ENCODE measurements at regions not wholly inside any gene's neighbourhood (a gene's known extent, or its start where the extent isn't known, plus 50 kb on each side); places are given as distances from the start of the nearest gene placed in this dataset.

DNA sequence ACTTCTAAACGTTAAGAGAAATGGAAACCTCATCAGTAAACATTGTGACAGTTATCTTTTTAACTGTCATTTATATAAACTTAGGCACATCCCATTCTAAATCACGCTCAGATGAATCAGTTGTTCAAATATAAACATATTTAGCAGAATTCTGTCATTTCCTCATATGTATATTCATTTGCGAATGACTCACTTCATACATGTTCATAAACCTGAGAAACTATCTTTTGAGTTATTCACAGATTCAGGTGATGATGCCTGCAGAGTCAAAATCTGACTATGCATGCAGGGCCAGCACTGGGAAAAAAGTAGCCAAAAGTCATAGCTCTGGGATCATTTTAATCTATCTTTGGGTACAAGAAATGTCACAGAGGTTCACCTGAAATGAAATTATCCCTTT, 153.8 kb upstream of the PKN2 start:
- H3K4me1 ChIP-seq (ENCODE audit: control insufficient read depth in 5 of 5, insufficient read depth in 5 of 5, low read length in 5 of 5) = no peaks in the 10 kb centered on the region
- no peaks in the 10 kb centered on the region for H3K27me3 ChIP-seq (ENCODE audit: control insufficient read depth in 5 of 5, insufficient read depth in 4 of 5, low read length in 5 of 5)
- H3K9ac ChIP-seq (ENCODE audit: low read length in 5 of 5) = no peak overlapping the region
- H3K36me3 ChIP-seq (ENCODE audit: control insufficient read depth in 5 of 5, insufficient read depth in 5 of 5, low read length in 5 of 5) = no peaks in the 10 kb centered on the region
- no peak overlapping the region for H3K4me3 ChIP-seq (ENCODE audit: low read depth in 1 of 5, low read length in 5 of 5)
- H3K9me3 ChIP-seq (ENCODE audit: control insufficient read depth in 5 of 5, low read length in 5 of 5) = no peaks in the 10 kb centered on the region
- H3K27ac ChIP-seq (ENCODE audit: low read depth, low read length) = no peak overlapping the region

DNA sequence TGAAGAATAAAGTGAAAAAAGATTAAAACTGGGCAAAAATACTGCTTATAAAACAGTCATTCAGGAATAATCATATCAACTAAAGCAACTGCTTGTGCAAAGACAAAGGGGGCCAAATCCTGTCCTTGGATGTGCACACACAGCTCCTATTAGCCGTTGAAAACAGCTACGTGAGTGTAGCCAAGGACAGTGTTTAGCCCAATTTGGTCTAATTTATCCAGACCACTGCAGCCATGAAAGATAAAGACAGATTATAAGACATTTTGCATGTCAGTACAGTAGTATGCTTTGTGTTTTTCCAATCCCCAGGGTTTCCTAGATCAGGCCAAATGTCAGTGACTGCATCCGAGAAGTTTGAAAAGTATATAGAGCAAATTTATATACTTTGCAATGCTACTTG, 146.3 kb upstream of the PKN2 start:
- H3K9ac ChIP-seq (ENCODE audit: low read length in 5 of 5) = no peak overlapping the region
- H3K27ac ChIP-seq (ENCODE audit: low read depth, low read length) = no peak overlapping the region
- H3K36me3 ChIP-seq (ENCODE audit: control insufficient read depth in 5 of 5, insufficient read depth in 5 of 5, low read length in 5 of 5) = no peaks in the 10 kb centered on the region
- no peak overlapping the region for H3K4me3 ChIP-seq (ENCODE audit: low read depth in 1 of 5, low read length in 5 of 5)
- H3K9me3 ChIP-seq (ENCODE audit: control insufficient read depth in 5 of 5, low read length in 5 of 5) = no peaks in the 10 kb centered on the region
- H3K4me1 ChIP-seq (ENCODE audit: control insufficient read depth in 5 of 5, insufficient read depth in 5 of 5, low read length in 5 of 5) = peaks cover 0 to 11% (median 0%) of the 10 kb centered on the region in 5 donors
- no peaks in the 10 kb centered on the region for H3K27me3 ChIP-seq (ENCODE audit: control insufficient read depth in 5 of 5, insufficient read depth in 4 of 5, low read length in 5 of 5)

DNA sequence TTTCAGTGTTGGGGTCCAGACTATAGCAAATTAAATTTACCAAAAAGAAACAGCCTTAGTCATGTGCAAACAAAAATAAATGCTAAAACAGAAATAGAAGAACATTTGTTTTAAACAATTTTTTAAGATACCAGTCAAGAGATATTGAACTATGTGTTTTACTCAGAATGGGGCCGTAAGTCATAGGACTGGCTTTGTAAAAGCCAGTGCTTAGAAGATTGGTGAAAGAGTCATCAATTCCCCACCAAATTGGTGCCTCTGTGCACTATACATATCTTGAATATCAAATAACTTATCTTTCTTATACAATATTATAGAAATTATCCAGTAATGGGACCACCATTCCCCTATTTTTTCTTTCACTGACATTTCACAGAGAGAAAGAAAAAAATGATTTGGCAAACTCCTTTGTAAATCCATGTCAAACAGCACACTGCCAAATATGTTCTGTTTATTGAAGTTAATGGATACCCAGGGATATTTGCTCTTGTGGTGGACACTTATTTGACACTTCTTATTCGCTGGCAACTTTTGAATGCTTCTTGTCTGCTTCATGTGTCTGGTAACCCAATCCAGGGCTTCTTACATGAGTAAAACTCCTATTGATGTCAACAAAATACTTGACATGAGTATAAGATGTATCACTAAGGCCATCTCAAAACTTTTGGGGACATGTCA, 145.7 kb upstream of the PKN2 start:
- no peak overlapping the region for H3K27ac ChIP-seq (ENCODE audit: low read depth, low read length)
- H3K27me3 ChIP-seq (ENCODE audit: control insufficient read depth in 5 of 5, insufficient read depth in 4 of 5, low read length in 5 of 5) = no peaks in the 10 kb centered on the region
- no peak overlapping the region for H3K4me3 ChIP-seq (ENCODE audit: low read depth in 1 of 5, low read length in 5 of 5)
- no peak overlapping the region for H3K9ac ChIP-seq (ENCODE audit: low read length in 5 of 5)
- no peaks in the 10 kb centered on the region for H3K9me3 ChIP-seq (ENCODE audit: control insufficient read depth in 5 of 5, low read length in 5 of 5)
- H3K36me3 ChIP-seq (ENCODE audit: control insufficient read depth in 5 of 5, insufficient read depth in 5 of 5, low read length in 5 of 5) = no peaks in the 10 kb centered on the region
- H3K4me1 ChIP-seq (ENCODE audit: control insufficient read depth in 5 of 5, insufficient read depth in 5 of 5, low read length in 5 of 5) = peaks cover 0 to 11% (median 0%) of the 10 kb centered on the region in 5 donors

DNA sequence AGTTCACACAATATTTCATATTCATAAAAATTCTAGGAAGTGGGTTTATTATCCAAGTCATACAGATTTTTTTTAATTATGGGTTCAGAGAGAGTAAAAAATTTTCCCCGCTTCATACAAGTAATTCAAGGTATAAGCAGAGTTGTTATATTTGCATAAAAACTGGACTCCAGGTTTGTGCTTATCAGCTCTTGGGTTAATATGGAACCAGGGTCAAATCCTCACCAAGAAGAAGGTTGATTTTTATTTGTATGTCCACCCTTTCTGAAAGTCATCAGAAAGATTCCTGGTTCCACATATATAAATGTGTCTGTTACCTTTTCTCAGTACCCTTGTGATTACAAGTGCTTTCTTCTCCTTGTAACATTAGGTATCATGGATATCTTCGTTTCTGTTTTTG, 143.8 kb upstream of the PKN2 start:
- Histone ChIP-seq H3K4me1 (ENCODE audit: control insufficient read depth in 5 of 5, insufficient read depth in 5 of 5, low read length in 5 of 5) (peaks cover 0 to 19% (median 0%) of the 10 kb centered on the region in 5 donors), H3K9ac (ENCODE audit: low read length in 5 of 5) (no peak overlapping the region), H3K27ac (ENCODE audit: low read depth, low read length) (no peak overlapping the region), H3K36me3 (ENCODE audit: control insufficient read depth in 5 of 5, insufficient read depth in 5 of 5, low read length in 5 of 5) (no peaks in the 10 kb centered on the region), H3K4me3 (ENCODE audit: low read depth in 1 of 5, low read length in 5 of 5) (no peak overlapping the region), H3K27me3 (ENCODE audit: control insufficient read depth in 5 of 5, insufficient read depth in 4 of 5, low read length in 5 of 5) (no peaks in the 10 kb centered on the region), H3K9me3 (ENCODE audit: control insufficient read depth in 5 of 5, low read length in 5 of 5) (no peaks in the 10 kb centered on the region)

DNA sequence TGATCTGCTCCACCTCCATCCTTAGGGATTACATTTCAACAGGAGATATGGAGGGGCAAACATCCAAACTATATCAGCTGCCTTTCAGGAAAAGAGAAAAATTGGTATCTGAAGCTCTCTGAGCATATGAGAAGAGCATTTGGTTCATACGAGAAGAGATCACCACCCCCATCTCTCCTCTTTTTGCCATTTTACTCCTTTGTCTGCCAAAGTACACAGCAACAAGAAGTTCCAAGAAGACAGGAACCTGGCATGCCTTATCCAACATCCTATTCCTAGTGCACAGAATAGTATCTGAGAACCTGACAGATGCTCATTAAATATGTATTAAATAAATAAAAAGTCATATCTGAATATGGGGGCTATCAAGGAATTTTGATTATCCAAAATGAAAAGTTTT, 142.5 kb upstream of the PKN2 start:
- Histone ChIP-seq H3K27me3 (ENCODE audit: control insufficient read depth in 5 of 5, insufficient read depth in 4 of 5, low read length in 5 of 5) (no peaks in the 10 kb centered on the region), H3K27ac (ENCODE audit: low read depth, low read length) (no peak overlapping the region), H3K4me3 (ENCODE audit: low read depth in 1 of 5, low read length in 5 of 5) (no peak overlapping the region), H3K9ac (ENCODE audit: low read length in 5 of 5) (no peak overlapping the region), H3K4me1 (ENCODE audit: control insufficient read depth in 5 of 5, insufficient read depth in 5 of 5, low read length in 5 of 5) (peaks cover 0 to 22% (median 0%) of the 10 kb centered on the region in 5 donors), H3K36me3 (ENCODE audit: control insufficient read depth in 5 of 5, insufficient read depth in 5 of 5, low read length in 5 of 5) (no peaks in the 10 kb centered on the region), H3K9me3 (ENCODE audit: control insufficient read depth in 5 of 5, low read length in 5 of 5) (no peaks in the 10 kb centered on the region)

DNA sequence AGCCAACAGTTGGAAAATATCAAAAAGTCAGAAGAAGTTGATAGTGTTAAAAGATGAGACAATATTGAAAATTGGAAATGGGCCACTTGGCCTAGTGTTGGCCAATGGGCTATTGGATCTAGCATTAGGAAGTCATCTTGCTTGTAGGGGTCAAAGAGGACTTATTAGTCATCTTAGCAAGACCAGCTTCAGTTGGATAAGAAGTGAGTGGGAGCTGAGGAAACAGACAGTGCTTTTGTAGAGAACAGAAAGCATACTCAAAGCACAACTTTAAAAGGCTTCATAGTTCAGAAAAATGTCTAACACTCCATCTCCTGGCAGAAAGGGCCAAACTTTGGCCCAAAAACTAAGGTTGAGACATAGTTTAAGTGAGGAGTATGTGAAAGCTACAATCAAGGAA, 139.9 kb upstream of the PKN2 start:
- no peaks in the 10 kb centered on the region for H3K27me3 ChIP-seq (ENCODE audit: control insufficient read depth in 5 of 5, insufficient read depth in 4 of 5, low read length in 5 of 5)
- no peak overlapping the region for H3K9ac ChIP-seq (ENCODE audit: low read length in 5 of 5)
- H3K36me3 ChIP-seq (ENCODE audit: control insufficient read depth in 5 of 5, insufficient read depth in 5 of 5, low read length in 5 of 5) = no peaks in the 10 kb centered on the region
- H3K4me3 ChIP-seq (ENCODE audit: low read depth in 1 of 5, low read length in 5 of 5) = no peak overlapping the region
- H3K27ac ChIP-seq (ENCODE audit: low read depth, low read length) = no peak overlapping the region
- H3K4me1 ChIP-seq (ENCODE audit: control insufficient read depth in 5 of 5, insufficient read depth in 5 of 5, low read length in 5 of 5) = peaks cover 0 to 11% (median 0%) of the 10 kb centered on the region in 5 donors
- H3K9me3 ChIP-seq (ENCODE audit: control insufficient read depth in 5 of 5, low read length in 5 of 5) = no peaks in the 10 kb centered on the region

DNA sequence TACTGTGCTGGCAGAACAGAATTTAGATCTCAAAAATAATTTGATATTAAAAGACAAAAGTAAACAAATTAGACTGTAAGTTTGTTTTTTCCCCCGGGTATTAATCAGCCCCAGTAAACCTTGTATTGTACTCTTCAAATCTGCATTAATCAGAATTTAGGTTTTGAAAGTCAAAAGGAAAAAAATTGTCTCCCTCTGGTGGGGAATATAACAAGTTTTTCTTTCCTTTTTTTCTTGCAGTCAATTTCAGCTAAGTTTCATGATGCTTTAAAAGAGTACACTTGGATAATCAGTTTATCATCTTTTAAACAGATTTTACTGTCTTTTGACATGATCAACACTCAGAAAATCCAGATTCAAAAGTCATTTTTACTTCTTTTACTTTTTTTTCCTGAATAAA, 134.5 kb upstream of the PKN2 start:
- no peaks in the 10 kb centered on the region for H3K36me3 ChIP-seq (ENCODE audit: control insufficient read depth in 5 of 5, insufficient read depth in 5 of 5, low read length in 5 of 5)

DNA sequence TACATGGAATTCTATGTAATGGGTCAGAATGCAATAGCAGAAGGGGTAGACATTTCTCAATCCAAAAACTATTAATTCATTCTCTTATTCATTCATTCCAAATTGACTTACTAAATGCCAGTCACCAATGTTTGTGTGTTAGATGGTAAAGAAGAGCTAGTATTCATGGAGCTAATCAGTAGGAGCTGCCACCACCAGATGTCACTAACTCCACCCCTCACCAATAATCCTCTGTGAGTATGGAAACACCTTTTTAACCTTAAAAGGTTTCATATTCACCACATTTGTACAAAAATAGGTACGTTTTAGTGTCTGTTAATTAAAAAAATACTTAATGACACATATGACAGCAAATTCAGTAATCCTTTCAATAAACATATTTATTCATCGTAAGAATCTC, 131.8 kb upstream of the PKN2 start:
- Histone ChIP-seq H3K4me3 (ENCODE audit: low read depth in 1 of 5, low read length in 5 of 5) (no peak overlapping the region), H3K9ac (ENCODE audit: low read length in 5 of 5) (no peak overlapping the region), H3K27me3 (ENCODE audit: control insufficient read depth in 5 of 5, insufficient read depth in 4 of 5, low read length in 5 of 5) (no peaks in the 10 kb centered on the region)

More for the DNA sequence above, 134.5 kb upstream of the PKN2 start:
- no peaks in the 10 kb centered on the region for H3K27me3 ChIP-seq (ENCODE audit: control insufficient read depth in 5 of 5, insufficient read depth in 4 of 5, low read length in 5 of 5)
- no peaks in the 10 kb centered on the region for H3K9me3 ChIP-seq (ENCODE audit: control insufficient read depth in 5 of 5, low read length in 5 of 5)
- peaks cover 0 to 8% (median 0%) of the 10 kb centered on the region in 5 donors for H3K4me1 ChIP-seq (ENCODE audit: control insufficient read depth in 5 of 5, insufficient read depth in 5 of 5, low read length in 5 of 5)
- no peak overlapping the region for H3K4me3 ChIP-seq (ENCODE audit: low read depth in 1 of 5, low read length in 5 of 5)
- no peak overlapping the region for H3K27ac ChIP-seq (ENCODE audit: low read depth, low read length)
- no peak overlapping the region for H3K9ac ChIP-seq (ENCODE audit: low read length in 5 of 5)

DNA sequence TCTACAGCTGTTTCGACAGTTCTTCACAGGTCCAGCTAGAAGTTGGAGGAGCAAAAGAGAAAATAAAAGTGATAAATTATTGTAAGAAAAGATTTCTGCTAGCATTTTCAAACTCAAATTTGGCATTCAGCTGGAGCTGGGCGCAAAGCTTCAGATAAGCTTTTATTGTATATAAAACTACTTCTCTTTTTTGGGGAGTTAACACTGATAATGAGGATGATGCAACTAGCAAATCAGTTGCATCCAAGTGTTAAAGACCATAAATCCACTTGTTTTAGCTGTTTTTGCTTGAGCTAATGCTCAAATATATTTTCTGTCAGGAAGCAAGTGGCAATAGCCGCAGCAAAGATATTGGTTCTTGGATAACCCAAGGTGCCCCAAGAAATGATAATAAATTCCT, 127.1 kb upstream of the PKN2 start:
- Histone ChIP-seq H3K9ac (ENCODE audit: low read length in 5 of 5) (no peak overlapping the region), H3K36me3 (ENCODE audit: control insufficient read depth in 5 of 5, insufficient read depth in 5 of 5, low read length in 5 of 5) (no peaks in the 10 kb centered on the region), H3K27ac (ENCODE audit: low read depth, low read length) (no peak overlapping the region), H3K4me3 (ENCODE audit: low read depth in 1 of 5, low read length in 5 of 5) (no peak overlapping the region), H3K27me3 (ENCODE audit: control insufficient read depth in 5 of 5, insufficient read depth in 4 of 5, low read length in 5 of 5) (no peaks in the 10 kb centered on the region), H3K9me3 (ENCODE audit: control insufficient read depth in 5 of 5, low read length in 5 of 5) (no peaks in the 10 kb centered on the region), H3K4me1 (ENCODE audit: control insufficient read depth in 5 of 5, insufficient read depth in 5 of 5, low read length in 5 of 5) (no peaks in the 10 kb centered on the region)

More for the DNA sequence above, 131.8 kb upstream of the PKN2 start:
- Histone ChIP-seq H3K9me3 (ENCODE audit: control insufficient read depth in 5 of 5, low read length in 5 of 5) (no peaks in the 10 kb centered on the region), H3K27ac (ENCODE audit: low read depth, low read length) (no peak overlapping the region), H3K4me1 (ENCODE audit: control insufficient read depth in 5 of 5, insufficient read depth in 5 of 5, low read length in 5 of 5) (no peaks in the 10 kb centered on the region), H3K36me3 (ENCODE audit: control insufficient read depth in 5 of 5, insufficient read depth in 5 of 5, low read length in 5 of 5) (no peaks in the 10 kb centered on the region)

DNA sequence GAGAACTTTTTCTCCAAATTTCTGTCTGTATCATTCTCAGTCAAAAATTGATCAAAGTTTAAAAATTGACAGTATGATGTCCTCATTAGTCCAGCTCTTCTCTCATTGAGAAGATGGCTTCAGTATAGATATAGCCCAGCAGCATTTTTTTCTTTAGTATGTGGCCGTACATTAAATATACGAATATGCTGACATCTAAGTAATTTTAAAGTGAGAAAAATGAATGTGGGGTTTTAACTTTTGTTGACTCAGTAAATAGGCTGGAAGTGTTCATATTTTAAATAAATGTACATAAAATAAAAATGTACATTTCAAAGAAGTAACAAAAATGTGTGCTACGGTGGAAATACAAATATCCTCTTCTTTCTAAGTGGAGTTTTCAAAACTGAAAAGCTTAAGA, 123.5 kb upstream of the PKN2 start:
- Histone ChIP-seq H3K9me3 (ENCODE audit: control insufficient read depth in 5 of 5, low read length in 5 of 5) (no peaks in the 10 kb centered on the region), H3K27me3 (ENCODE audit: control insufficient read depth in 5 of 5, insufficient read depth in 4 of 5, low read length in 5 of 5) (no peaks in the 10 kb centered on the region), H3K27ac (ENCODE audit: low read depth, low read length) (no peak overlapping the region), H3K36me3 (ENCODE audit: control insufficient read depth in 5 of 5, insufficient read depth in 5 of 5, low read length in 5 of 5) (no peaks in the 10 kb centered on the region), H3K4me3 (ENCODE audit: low read depth in 1 of 5, low read length in 5 of 5) (no peak overlapping the region), H3K9ac (ENCODE audit: low read length in 5 of 5) (no peak overlapping the region), H3K4me1 (ENCODE audit: control insufficient read depth in 5 of 5, insufficient read depth in 5 of 5, low read length in 5 of 5) (no peaks in the 10 kb centered on the region)

All from subcutaneous abdominal adipose tissue (tissue), 5 donors.